ENCODE measurements at regions not wholly inside any gene's neighbourhood (a gene's known extent, or its start where the extent isn't known, plus 50 kb on each side); places are given as distances from the start of the nearest gene placed in this dataset.

- no peak for DNase-seq (ENCODE audit: low spot score)
- peak; percentile 8 for TF ChIP-seq CTCF (IDR thresholded peaks at IDR 0.05; ENCODE audit: extremely low read depth, insufficient read depth, missing control alignments)
- in situ Hi-C loops (cut with MboI; ENCODE audit: low pct_unique_long_range_greater_than_20kb, low sequenced_read_pairs, unreplicated experiment) = loop anchor here (25.0 kb wide), 1 partner anchor 211 kb away; no protein-coding TSS in a partner anchor
Measured at GRCh38 chr2:62423235-62423634, 82.8 kb downstream of the TMEM17 start.

GRCh38 chr2:62415518-62415917 lies 90.5 kb downstream of the TMEM17 start:
- no peak for DNase-seq (ENCODE audit: low spot score)
- in situ Hi-C loops (cut with MboI; ENCODE audit: low pct_unique_long_range_greater_than_20kb, low sequenced_read_pairs, unreplicated experiment) = loop anchor here (10.0 to 25.0 kb wide), 2 partner anchors 203 to 421 kb away; no protein-coding TSS in a partner anchor
- no peak for TF ChIP-seq CTCF (IDR thresholded peaks at IDR 0.05; ENCODE audit: extremely low read depth, insufficient read depth, missing control alignments)

- DNase-seq (ENCODE audit: low spot score) = peak; percentile 58
- in situ Hi-C loops (cut with MboI; ENCODE audit: low pct_unique_long_range_greater_than_20kb, low sequenced_read_pairs, unreplicated experiment) = loop anchor here (10.0 to 25.0 kb wide), 2 partner anchors 203 to 420 kb away; no protein-coding TSS in a partner anchor
Measured at GRCh38 chr2:62415019-62415431, 91.0 kb downstream of the TMEM17 start.

GRCh38 chr2:62413116-62413663 lies 92.8 kb downstream of the TMEM17 start:
- DNase-seq (ENCODE audit: low spot score) = no peak
- no peak for TF ChIP-seq CTCF (IDR thresholded peaks at IDR 0.05; ENCODE audit: extremely low read depth, insufficient read depth, missing control alignments)
- in situ Hi-C loops (cut with MboI; ENCODE audit: low pct_unique_long_range_greater_than_20kb, low sequenced_read_pairs, unreplicated experiment) = loop anchor here (5.0 to 25.0 kb wide), 3 partner anchors 201 to 491 kb away; no protein-coding TSS in a partner anchor

More at GRCh38 chr2:62415019-62415431, 91.0 kb downstream of the TMEM17 start:
- no peak for TF ChIP-seq CTCF (IDR thresholded peaks at IDR 0.05; ENCODE audit: extremely low read depth, insufficient read depth, missing control alignments)

GRCh38 chr2:62412347-62412742 lies 93.7 kb downstream of the TMEM17 start:
- no peak for DNase-seq (ENCODE audit: low spot score)
- TF ChIP-seq CTCF (IDR thresholded peaks at IDR 0.05; ENCODE audit: extremely low read depth, insufficient read depth, missing control alignments) = no peak
- in situ Hi-C loops (cut with MboI; ENCODE audit: low pct_unique_long_range_greater_than_20kb, low sequenced_read_pairs, unreplicated experiment) = loop anchor here (5.0 to 25.0 kb wide), 3 partner anchors 200 to 490 kb away; no protein-coding TSS in a partner anchor

- no peak for TF ChIP-seq CTCF (IDR thresholded peaks at IDR 0.05; ENCODE audit: extremely low read depth, insufficient read depth, missing control alignments)
- in situ Hi-C loops (cut with MboI; ENCODE audit: low pct_unique_long_range_greater_than_20kb, low sequenced_read_pairs, unreplicated experiment) = loop anchor here (5.0 to 25.0 kb wide), 3 partner anchors 199 to 489 kb away; no protein-coding TSS in a partner anchor
- DNase-seq (ENCODE audit: low spot score) = no peak
Measured at GRCh38 chr2:62410926-62411456, 95.0 kb downstream of the TMEM17 start.

Measured in GM13977 (cell line).